ENCODE measurements at regions not wholly inside any gene's neighbourhood (a gene's known extent, or its start where the extent isn't known, plus 50 kb on each side); places are given as distances from the start of the nearest gene placed in this dataset.

DNA sequence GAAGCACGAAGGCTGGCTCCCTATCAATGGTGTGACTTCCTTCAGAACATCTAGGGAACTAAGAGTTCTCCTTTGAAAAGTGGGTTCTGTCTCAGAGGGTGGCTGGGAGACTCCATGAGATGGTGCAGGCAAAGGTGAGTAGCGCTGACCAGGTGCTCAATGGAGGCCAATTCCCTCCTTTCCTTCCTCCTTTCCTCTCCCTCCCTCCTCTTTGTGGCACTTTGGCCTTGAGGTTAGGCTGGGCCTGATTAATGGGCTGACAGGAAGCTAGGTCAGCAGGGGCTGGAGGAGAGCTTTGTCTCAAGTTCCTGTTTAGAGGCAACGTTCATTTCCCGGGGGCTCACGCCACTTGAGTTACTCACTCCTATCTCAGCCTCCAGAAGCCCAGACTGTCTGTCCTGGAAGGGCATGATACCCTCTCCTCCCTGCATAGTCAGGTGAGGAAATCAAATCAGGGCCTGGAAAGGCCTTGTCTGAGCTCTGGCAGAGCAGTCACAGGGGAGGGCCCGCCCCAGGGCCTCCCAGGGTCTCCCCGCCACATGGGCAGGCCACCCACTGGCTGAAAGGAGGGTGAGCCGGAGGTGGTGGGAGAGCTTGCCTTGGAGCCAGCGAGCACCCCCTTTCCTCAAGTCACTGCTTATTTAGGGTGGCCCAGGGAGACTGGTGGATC is 58.4 kb upstream of the SSBP3 start (continued):
- TF ChIP-seq TBL1XR1 (IDR thresholded peaks at IDR 0.05; ENCODE audit: low read length in 2 of 2), result peak; percentile 48 to 93; a peak in 3 of 4 replicates
- peak; percentile 90; the same call in 1 of the 2 replicates for TF ChIP-seq LCOR (CRISPR knock-in tag; IDR thresholded peaks at IDR 0.05)
- 0 out of 2 replicates have a peak, but pooled peaks have one; percentile 44 for TF ChIP-seq ZNF583 (CRISPR knock-in tag; IDR thresholded peaks at IDR 0.05)
- TF ChIP-seq, protein P1, sequence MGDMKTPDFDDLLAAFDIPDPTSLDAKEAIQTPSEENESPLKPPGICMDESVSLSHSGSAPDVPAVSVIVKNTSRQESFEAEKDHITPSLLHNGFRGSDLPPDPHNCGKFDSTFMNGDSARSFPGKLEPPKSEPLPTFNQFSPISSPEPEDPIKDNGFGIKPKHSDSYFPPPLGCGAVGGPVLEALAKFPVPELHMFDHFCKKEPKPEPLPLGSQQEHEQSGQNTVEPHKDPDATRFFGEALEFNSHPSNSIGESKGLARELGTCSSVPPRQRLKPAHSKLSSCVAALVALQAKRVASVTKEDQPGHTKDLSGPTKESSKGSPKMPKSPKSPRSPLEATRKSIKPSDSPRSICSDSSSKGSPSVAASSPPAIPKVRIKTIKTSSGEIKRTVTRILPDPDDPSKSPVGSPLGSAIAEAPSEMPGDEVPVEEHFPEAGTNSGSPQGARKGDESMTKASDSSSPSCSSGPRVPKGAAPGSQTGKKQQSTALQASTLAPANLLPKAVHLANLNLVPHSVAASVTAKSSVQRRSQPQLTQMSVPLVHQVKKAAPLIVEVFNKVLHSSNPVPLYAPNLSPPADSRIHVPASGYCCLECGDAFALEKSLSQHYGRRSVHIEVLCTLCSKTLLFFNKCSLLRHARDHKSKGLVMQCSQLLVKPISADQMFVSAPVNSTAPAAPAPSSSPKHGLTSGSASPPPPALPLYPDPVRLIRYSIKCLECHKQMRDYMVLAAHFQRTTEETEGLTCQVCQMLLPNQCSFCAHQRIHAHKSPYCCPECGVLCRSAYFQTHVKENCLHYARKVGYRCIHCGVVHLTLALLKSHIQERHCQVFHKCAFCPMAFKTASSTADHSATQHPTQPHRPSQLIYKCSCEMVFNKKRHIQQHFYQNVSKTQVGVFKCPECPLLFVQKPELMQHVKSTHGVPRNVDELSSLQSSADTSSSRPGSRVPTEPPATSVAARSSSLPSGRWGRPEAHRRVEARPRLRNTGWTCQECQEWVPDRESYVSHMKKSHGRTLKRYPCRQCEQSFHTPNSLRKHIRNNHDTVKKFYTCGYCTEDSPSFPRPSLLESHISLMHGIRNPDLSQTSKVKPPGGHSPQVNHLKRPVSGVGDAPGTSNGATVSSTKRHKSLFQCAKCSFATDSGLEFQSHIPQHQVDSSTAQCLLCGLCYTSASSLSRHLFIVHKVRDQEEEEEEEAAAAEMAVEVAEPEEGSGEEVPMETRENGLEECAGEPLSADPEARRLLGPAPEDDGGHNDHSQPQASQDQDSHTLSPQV (IDR thresholded peaks at IDR 0.05), result peak; percentile 45
- TF ChIP-seq ERF (CRISPR knock-in tag; IDR thresholded peaks at IDR 0.05), result peak; percentile 74
- TF ChIP-seq MBD2 (IDR thresholded peaks at IDR 0.05; ENCODE audit: borderline replicate concordance, low read depth), result peak; percentile 82
- TF ChIP-seq HLTF (IDR thresholded peaks at IDR 0.05), result peak; percentile 81; the same call in 1 of the 2 replicates
- peak in 1 of 2 experiments; percentile 78; a peak in 1 of 3 replicates for TF ChIP-seq CBX3 (IDR thresholded peaks at IDR 0.05; ENCODE audit: borderline replicate concordance in 1 of 2, low read length in 2 of 2)
- TF ChIP-seq, protein P2, sequence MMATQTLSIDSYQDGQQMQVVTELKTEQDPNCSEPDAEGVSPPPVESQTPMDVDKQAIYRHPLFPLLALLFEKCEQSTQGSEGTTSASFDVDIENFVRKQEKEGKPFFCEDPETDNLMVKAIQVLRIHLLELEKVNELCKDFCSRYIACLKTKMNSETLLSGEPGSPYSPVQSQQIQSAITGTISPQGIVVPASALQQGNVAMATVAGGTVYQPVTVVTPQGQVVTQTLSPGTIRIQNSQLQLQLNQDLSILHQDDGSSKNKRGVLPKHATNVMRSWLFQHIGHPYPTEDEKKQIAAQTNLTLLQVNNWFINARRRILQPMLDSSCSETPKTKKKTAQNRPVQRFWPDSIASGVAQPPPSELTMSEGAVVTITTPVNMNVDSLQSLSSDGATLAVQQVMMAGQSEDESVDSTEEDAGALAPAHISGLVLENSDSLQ (IDR thresholded peaks at IDR 0.05), result peak; percentile 97
- peak; percentile 50; the same call in 1 of the 2 replicates for TF ChIP-seq ZNF311 (CRISPR knock-in tag; IDR thresholded peaks at IDR 0.05)
- TF ChIP-seq MYNN (IDR thresholded peaks at IDR 0.05), result peak; percentile 93
- TF ChIP-seq MYNN (CRISPR knock-in tag; IDR thresholded peaks at IDR 0.05), result no peak
- TF ChIP-seq FOXP1 (CRISPR knock-in tag; IDR thresholded peaks at IDR 0.05), result peak; percentile 35; the same call in 1 of the 2 replicates
- 0 out of 2 replicates have a peak, but pooled peaks have one; percentile 43 for TF ChIP-seq CBX5 (IDR thresholded peaks at IDR 0.05; ENCODE audit: borderline replicate concordance, low read depth)
- TF ChIP-seq, protein P3, sequence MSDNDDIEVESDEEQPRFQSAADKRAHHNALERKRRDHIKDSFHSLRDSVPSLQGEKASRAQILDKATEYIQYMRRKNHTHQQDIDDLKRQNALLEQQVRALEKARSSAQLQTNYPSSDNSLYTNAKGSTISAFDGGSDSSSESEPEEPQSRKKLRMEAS (CRISPR knock-in tag; IDR thresholded peaks at IDR 0.05), result peak; percentile 79
- TF ChIP-seq, protein P4, sequence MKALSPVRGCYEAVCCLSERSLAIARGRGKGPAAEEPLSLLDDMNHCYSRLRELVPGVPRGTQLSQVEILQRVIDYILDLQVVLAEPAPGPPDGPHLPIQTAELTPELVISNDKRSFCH (CRISPR knock-in tag; IDR thresholded peaks at IDR 0.05), result no peak
- TF ChIP-seq, protein P4 (tag; IDR thresholded peaks at IDR 0.05), result peak; percentile 81
- TF ChIP-seq MEIS2 (IDR thresholded peaks at IDR 0.05; ENCODE audit: partially characterized antibody), result peak; percentile 99
- TF ChIP-seq FOXK2 (conservative IDR thresholded peaks at IDR 0.05 in 1 of 2, IDR thresholded peaks at IDR 0.05 in 1 of 2; ENCODE audit: low read depth in 2 of 2), result peak in 1 of 2 experiments; percentile 75; a peak in 2 of 4 replicates
- TF ChIP-seq ZNF165 (CRISPR knock-in tag; IDR thresholded peaks at IDR 0.05; ENCODE audit: borderline replicate concordance), result no peak; the same call in 1 of the 2 replicates
- TF ChIP-seq RCOR1 (IDR thresholded peaks at IDR 0.05; ENCODE audit: borderline replicate concordance in 1 of 2, low read depth in 2 of 2, low read length in 2 of 2), result peak; percentile 99 to 100
- TF ChIP-seq PHTF2 (CRISPR knock-in tag; IDR thresholded peaks at IDR 0.05), result no peak
- peak; percentile 51; the same call in 1 of the 2 replicates for TF ChIP-seq ZNF668 (CRISPR knock-in tag; IDR thresholded peaks at IDR 0.05)

Measured in K562 (cell line).